ENCODE measurements at regions not wholly inside any gene's neighbourhood (a gene's known extent, or its start where the extent isn't known, plus 50 kb on each side); places are given as distances from the start of the nearest gene placed in this dataset.
"Not testable (repeated sequence)": the region's sequence is repeated elsewhere in the genome, so short reads cannot be mapped to it uniquely, and the experiment has no call there.

DNA sequence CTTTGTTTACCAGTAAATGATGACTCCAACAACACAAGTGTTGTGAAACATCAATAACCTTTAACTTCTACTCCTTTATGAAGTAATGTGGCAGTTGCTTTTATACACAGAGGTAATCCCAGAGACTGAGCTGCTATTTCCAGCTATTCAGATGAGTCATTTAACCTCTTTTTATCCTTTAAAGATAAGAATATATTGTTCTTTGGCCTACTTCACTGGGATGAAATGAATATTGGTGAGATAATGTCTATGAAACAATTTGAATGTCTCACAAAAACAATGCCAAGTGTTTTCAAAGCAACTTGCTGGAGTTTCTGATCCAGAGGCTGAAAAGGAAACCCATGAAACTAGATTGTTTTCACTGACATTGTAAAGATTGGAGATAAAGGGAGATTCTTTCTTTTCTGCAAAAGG is 564.4 kb upstream of the LUZP2 start:
- Histone ChIP-seq H3F3A (ENCODE audit: insufficient read depth, low read depth) (no peaks in the 10 kb centered on the region), H4K20me1 (ENCODE audit: insufficient read depth) (no peaks in the 10 kb centered on the region), H3K79me2 (ENCODE audit: low read depth) (no peaks in the 10 kb centered on the region), H3K27me3 (ENCODE audit: insufficient read depth, low read depth) (no peaks in the 10 kb centered on the region), H3K27ac (no peak overlapping the region), H3K4me3 (no peak overlapping the region), H2AFZ (no peak overlapping the region), H3K4me2 (no peak overlapping the region), H3K9me2 (ENCODE audit: insufficient read depth) (no peaks in the 10 kb centered on the region), H3K9me3 (ENCODE audit: insufficient read depth, low read depth) (no peaks in the 10 kb centered on the region), H3K4me1 (replicated peaks; ENCODE audit: insufficient read depth) (no peaks in the 10 kb centered on the region), H3K36me3 (ENCODE audit: low read depth) (no peaks in the 10 kb centered on the region)
- no TSS peak for BruUV-seq (replicated peaks)
- no peak for DNase-seq
- intact Hi-C loops (cut with micrococcal nuclease; ENCODE audit: unreplicated experiment) = no loop called here
- TF ChIP-seq, protein P1, sequence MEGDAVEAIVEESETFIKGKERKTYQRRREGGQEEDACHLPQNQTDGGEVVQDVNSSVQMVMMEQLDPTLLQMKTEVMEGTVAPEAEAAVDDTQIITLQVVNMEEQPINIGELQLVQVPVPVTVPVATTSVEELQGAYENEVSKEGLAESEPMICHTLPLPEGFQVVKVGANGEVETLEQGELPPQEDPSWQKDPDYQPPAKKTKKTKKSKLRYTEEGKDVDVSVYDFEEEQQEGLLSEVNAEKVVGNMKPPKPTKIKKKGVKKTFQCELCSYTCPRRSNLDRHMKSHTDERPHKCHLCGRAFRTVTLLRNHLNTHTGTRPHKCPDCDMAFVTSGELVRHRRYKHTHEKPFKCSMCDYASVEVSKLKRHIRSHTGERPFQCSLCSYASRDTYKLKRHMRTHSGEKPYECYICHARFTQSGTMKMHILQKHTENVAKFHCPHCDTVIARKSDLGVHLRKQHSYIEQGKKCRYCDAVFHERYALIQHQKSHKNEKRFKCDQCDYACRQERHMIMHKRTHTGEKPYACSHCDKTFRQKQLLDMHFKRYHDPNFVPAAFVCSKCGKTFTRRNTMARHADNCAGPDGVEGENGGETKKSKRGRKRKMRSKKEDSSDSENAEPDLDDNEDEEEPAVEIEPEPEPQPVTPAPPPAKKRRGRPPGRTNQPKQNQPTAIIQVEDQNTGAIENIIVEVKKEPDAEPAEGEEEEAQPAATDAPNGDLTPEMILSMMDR (conservative IDR thresholded peaks at IDR 0.05) = no peak
- TF ChIP-seq EZH2 (IDR thresholded peaks at IDR 0.05; ENCODE audit: low read depth) = no peak
- POLR2A ChIA-PET (ENCODE audit: unreplicated experiment) = no interaction called here
- CTCF ChIA-PET = no interaction called here

DNA sequence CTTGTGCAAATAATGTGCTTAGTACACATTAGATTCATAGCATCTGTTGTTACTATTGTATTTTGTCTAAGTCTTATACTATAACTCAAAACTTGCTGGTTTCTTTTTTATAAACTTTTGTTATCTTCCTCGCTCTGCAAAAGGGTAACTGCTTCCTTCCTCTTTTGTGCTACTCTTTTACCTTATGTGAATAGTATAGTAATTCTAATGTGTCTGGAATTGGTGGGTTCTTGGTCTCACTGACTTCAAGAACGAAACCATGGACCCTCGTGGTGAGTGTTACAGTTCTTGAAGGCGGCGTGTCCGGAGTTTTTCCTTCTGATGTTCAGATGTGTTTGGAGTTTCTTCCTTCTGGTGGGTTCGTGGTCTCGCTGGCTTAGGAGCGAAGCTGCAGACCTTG is 563.1 kb upstream of the LUZP2 start:
- intact Hi-C loops (cut with micrococcal nuclease; ENCODE audit: unreplicated experiment) = no loop called here
- no peaks in the 10 kb centered on the region for H3K9me3 ChIP-seq (ENCODE audit: insufficient read depth, low read depth)
- no peaks in the 10 kb centered on the region for H3K27me3 ChIP-seq (ENCODE audit: insufficient read depth, low read depth)
- H3K4me3 ChIP-seq = no peak overlapping the region
- no peaks in the 10 kb centered on the region for H3K4me1 ChIP-seq (replicated peaks; ENCODE audit: insufficient read depth)
- DNase-seq = no peak
- H3K27ac ChIP-seq = no peak overlapping the region
- no peak overlapping the region for H3K4me2 ChIP-seq
- no peaks in the 10 kb centered on the region for H3K79me2 ChIP-seq (ENCODE audit: low read depth)
- no peak overlapping the region for H2AFZ ChIP-seq
- no TSS peak for BruUV-seq (replicated peaks)
- ChIA-PET CTCF (no interaction called here), POLR2A (ENCODE audit: unreplicated experiment) (no interaction called here)
- H3F3A ChIP-seq (ENCODE audit: insufficient read depth, low read depth) = no peaks in the 10 kb centered on the region
- H3K9me2 ChIP-seq (ENCODE audit: insufficient read depth) = no peaks in the 10 kb centered on the region
- no peaks in the 10 kb centered on the region for H3K36me3 ChIP-seq (ENCODE audit: low read depth)
- TF ChIP-seq, protein P1 (conservative IDR thresholded peaks at IDR 0.05) = no peak
- no peak for TF ChIP-seq EZH2 (IDR thresholded peaks at IDR 0.05; ENCODE audit: low read depth)
- no peaks in the 10 kb centered on the region for H4K20me1 ChIP-seq (ENCODE audit: insufficient read depth)

DNA sequence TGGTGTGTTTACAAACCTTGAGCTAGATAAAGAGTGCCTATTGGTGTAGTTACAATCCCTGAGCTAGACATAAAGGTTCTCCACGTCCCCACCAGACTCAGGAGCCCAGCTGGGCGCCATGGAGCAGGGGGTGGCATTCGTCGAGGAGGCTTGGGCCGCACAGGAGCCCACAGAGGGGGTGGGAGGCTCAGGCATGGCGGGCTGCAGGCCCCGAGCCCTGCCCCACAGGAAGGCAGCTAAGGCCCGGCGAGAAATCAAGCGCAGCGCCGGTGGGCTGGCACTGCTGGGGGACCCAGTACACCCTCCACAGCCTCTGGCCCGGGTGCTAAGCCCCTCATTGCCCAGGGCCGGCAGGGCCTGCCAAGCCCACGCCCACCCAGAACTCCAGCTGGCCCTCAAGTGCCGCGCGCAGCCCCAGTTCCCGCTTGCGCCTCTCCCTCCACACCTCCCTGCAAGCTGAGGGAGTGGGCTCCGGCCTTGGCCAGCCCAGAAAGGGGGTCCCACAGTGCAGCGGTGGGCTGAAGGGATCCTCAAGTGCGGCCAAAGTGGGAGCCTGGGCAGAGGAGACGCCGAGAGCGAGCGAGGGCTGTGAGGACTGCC is 562.1 kb upstream of the LUZP2 start:
- DNase-seq; H4K20me1 ChIP-seq (ENCODE audit: insufficient read depth); POLR2A ChIA-PET (ENCODE audit: unreplicated experiment); H3K9me2 ChIP-seq (ENCODE audit: insufficient read depth); H3F3A ChIP-seq (ENCODE audit: insufficient read depth, low read depth); CTCF ChIA-PET; H3K4me3 ChIP-seq; BruUV-seq (replicated peaks); H3K27me3 ChIP-seq (ENCODE audit: insufficient read depth, low read depth); intact Hi-C loops (cut with micrococcal nuclease; ENCODE audit: unreplicated experiment); H3K4me2 ChIP-seq; H3K4me1 ChIP-seq (replicated peaks; ENCODE audit: insufficient read depth); H2AFZ ChIP-seq; H3K27ac ChIP-seq; H3K36me3 ChIP-seq (ENCODE audit: low read depth); H3K9me3 ChIP-seq (ENCODE audit: insufficient read depth, low read depth); H3K79me2 ChIP-seq (ENCODE audit: low read depth): not testable (repeated sequence)

DNA sequence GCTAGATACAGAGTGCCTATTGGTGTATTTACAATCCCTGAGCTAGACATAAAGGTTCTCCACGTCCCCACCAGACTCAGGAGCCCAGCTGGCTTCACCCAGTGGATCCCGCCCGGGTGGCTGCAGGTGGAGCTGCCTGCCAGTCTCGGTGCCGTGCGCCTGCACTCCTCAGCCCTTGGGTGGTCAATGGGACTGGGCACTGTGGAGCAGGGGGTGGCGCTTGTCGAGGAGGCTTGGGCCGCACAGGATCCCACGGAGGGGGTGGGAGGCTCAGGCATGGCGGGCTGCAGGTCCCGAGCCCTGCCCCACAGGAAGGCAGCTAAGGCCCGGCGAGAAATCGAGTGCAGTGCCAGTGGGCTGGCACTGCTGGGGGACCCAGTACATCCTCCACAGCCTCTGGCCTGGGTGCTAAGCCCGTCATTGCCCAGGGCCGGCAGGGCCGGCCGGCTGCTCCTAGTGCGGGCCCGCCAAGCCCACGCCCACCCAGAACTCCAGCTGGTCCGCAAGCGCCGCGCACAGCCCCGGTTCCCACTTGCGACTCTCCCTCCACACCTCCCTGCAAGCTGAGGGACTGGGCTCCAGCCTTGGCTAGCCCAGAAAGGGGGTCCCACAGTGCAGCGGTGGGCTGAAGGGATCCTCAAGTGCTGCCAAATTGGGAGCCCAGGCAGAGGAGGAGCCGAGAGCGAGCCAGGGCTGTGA is 554.6 kb upstream of the LUZP2 start:
- CTCF ChIA-PET; H3K4me2 ChIP-seq; H3K79me2 ChIP-seq (ENCODE audit: low read depth); POLR2A ChIA-PET (ENCODE audit: unreplicated experiment); H3K36me3 ChIP-seq (ENCODE audit: low read depth); H3K27me3 ChIP-seq (ENCODE audit: insufficient read depth, low read depth); intact Hi-C loops (cut with micrococcal nuclease; ENCODE audit: unreplicated experiment); H3F3A ChIP-seq (ENCODE audit: insufficient read depth, low read depth); H3K27ac ChIP-seq; H2AFZ ChIP-seq; DNase-seq; H3K9me3 ChIP-seq (ENCODE audit: insufficient read depth, low read depth); H3K4me1 ChIP-seq (replicated peaks; ENCODE audit: insufficient read depth); H4K20me1 ChIP-seq (ENCODE audit: insufficient read depth); H3K4me3 ChIP-seq; H3K9me2 ChIP-seq (ENCODE audit: insufficient read depth); BruUV-seq (replicated peaks): not testable (repeated sequence)

All from PC-9 (cell line).